GM19238 (cell line): ENCODE measurements at regions not wholly inside any gene's neighbourhood (a gene's known extent, or its start where the extent isn't known, plus 50 kb on each side); places are given as distances from the start of the nearest gene placed in this dataset.

Experiments used
- DNase-seq: peaks from one replicate; pipeline ENCODE4 v3.0.0; 2011; ENCODE audit warnings: low spot score; ENCODE audit not compliant: insufficient read length

DNA sequence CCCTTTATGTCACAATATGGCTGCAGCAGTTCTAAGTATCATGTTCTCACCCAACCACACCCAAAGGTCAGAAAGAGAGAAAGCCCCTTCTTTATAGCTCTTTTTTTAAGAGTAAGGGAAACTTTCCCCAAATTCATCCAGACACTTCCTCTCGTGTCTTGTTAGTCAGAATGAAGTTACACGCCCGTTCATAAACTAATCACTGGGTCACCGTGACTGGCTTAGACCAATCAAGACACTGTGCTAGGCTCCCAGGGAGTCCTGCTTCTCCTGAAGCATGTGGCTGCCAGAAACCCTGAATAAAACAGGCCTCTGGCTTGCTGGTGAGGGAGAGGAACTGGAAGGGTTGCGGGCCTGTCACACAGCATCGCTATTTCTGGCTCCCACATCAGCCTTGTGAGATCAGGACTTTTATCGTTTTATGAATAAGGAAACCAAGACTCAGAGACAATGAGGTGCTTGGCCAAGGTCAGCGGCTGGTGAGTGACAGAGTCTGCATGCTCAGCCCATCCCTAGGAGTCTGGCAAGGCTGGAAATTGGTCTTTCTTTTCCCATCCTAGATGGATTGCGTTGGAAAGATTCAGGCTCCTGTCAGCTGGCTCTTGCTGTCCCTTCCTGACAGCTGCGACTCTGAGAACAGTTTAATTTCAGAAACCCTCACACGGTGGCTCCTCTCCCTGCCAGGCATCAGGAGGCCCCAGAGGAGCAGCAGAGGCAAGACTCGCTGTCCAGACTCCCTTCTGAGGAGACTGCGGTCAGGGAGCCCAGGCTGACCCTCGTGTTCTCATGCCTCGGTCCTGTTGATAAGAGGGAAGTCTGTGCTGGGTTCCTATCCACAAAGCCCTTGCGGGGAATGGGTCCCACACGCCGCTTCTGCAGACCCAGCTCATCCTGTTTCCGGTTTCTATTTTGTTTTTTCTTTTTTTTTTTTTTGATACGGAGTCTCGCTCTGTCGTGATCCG, 104.5 kb upstream of the TAF1B start:
- DNase-seq: no peak

DNA sequence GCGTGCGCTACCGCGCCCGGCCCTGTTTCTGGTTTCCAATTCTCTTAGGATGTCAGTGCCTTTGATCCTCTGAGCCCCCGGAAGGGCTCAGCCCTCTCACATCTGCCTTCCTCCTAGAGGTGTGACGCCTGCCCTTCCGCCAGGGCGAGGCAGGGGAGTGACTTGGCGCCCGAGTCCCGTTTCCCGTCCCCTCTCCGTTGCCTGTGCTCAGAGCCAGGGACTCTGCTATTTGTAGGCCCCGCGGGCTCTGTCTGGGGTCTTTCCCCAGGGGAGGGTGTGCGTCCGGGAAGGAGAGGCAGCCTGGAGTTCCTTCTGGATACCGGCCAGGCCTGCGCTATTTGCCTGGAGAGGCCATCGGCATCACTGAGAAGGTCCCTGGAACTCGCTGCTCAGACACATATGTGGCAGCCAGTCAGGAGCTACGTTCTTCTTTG, 103.7 kb upstream of the TAF1B start:
- DNase-seq: peak; percentile 49

DNA sequence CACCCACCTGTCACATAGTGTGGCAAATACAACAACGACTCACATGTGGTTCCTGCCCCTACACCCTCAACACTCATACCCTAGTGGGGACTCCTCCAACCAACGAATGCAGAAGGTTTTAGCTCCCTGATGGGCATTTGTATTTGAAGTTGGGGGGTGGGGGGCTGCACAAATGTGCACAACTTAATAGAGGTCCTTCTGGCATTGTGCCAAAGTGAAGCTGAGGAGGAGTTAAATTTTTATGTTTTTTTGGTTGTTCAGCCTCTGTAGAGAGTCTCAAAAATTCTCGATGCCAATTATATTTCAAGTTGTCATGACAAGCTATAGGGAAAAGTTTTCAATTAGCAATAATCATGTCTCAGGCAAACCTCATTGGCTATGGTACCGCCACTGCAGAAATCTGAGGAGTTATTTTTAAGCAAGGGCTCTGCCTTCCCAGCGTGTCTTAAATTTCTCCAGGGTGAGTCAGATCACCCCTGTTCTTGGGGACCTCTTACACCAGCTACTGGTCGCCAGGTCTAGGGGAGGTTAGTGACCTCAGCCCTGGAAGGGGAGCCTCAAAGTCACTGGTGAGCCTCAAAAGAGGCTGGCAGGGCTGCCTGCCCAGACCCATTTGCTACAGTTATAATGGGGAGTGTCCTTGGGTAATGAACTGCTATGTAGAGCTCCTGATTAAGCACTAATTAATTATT, 102.7 kb upstream of the TAF1B start:
- no peak for DNase-seq

DNA sequence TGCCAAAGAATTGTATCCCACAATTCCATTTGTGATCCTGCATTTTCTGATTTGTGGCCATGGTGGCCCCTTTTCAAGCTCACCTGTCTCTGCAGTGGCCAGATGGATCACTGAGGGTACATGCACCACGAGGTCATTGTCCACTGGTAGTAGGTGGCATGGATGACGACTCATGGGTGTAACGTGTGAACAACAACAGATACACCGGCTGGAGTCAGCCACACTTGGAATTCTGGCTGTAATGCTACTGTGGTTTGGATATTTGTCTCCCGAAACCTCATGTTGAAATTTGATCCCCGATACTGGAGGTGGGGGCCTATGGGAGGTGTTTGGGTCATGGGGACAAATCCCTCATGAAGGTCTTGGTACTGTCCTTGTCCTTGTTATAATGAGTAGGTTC, 102.2 kb upstream of the TAF1B start:
- DNase-seq: no peak

DNA sequence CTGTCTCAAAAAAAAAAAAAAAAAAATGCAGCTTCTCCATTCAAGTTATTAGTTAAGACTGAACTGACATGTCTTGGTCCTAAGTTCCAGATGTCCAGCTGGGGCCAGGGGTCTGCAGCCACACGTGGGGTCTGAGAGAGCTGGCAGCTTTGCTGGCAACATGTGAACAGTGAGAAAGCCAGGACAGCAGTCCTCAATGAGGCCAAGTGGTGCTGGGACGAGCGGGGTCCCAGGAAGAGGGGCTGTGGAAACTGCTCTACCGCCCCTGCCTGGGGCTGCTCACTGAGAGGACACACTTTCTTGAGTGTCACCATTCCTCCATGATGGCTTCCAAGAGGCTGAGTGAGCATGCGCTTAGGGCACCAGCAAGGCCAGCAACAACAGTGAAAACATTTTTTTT, 100.7 kb upstream of the TAF1B start:
- DNase-seq: no peak

DNA sequence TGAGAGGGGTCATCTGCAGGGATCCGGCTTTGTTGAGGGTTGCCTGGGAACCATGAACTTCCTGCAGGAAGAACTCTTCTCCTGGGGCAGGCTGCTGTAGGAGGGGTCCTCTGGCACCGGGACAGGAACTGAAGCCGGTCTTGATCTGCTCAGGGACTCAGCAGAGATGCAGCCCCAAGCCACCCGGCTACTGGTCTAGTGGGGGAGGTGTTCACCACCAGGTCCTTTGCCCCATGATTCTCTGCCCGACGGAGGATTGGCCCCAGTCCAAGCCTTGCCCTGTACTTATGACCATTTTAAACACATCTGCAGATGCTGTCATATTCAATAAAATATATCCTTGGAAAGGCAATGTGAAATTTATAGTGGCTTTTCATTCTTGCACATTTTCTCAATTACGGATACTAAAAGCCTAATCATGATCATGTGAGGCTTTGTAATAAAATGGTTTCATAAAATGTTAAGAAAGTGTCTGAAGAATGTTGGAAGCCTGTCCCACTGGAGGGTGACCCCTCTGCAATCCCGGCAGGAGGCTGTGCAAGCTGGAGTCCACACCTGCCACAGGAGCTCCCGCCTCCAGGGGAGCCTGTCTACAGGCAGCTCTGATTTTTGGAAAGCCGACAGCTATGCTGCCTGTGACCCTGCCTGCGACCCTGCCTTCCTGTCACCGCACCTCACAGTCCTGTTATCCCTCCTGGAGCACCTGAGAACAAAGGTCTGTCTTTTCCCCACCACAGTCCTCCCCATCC, 98.8 kb upstream of the TAF1B start:
- DNase-seq: no peak

DNA sequence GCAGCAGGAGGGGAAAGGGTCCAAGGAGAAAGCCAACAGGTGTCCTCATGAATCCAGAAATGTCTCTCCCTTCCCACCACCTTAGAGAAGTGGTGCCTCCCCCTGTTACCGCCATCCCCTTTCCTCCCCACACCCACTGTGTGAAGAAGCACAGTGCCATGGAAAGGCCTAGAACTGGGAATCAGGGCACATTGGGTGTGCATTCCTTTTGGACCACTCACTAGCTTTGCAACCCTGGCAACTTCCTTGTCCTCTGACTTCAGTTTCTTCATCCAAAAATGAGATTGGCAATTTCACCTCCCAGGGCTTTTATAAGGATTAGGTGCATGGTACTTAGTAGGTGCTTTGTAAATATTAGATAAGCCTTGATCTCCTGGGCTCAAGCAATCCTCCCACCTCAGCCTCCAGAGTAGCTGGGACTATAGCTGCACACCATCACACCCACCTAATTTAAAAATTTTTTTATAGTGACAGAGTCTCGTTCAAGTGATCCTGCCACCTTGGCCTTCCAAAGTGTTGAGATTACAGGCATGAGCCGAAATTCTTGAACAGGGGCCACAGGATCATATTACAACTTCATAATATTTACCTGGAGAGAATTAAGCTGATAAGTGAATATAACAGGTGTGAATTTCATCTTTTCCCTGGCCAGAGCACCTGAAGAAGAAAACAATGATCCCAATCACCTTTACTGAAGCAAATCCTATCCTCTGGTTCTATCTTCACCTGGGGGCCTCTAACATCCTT, 97.9 kb upstream of the TAF1B start:
- DNase-seq: no peak

DNA sequence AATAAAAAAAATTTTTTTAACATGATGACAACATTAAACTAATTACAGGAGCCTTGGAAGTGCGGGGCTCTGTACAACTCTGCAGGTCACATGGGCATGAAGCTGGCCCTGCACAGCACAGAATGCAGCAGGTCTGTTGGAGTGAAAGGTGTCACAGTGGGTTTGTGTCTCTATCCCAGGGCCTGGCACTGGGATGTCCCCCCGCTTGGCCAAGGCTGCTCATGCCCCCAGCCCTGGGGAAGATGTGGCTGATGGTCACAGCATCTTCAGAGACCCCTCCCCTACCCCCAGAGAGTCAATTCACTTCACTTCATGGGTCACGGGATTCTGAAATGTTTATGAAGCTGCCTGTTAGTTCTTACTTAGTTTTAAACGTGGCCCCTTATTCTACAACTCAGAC, 95.9 kb upstream of the TAF1B start:
- no peak for DNase-seq

DNA sequence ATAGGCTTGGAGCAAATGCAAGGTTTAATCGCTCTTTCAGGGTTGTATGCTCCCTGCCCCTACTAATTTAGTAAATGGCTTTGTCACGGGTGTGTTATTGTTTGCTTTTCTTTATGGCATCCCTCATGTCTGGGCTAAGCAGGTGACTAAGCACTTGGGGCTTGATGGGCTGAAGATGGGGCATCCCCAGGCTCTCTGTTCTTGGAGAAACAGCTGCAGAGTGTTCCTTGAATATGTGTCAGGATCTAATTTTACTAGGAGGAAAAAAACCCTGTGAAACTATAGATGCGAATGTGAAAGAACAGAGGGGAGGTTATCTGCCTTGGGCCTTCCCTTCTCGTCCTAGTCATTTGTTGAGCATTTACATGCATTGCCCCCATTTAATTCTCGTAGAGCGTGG, 94.7 kb upstream of the TAF1B start:
- DNase-seq: no peak

DNA sequence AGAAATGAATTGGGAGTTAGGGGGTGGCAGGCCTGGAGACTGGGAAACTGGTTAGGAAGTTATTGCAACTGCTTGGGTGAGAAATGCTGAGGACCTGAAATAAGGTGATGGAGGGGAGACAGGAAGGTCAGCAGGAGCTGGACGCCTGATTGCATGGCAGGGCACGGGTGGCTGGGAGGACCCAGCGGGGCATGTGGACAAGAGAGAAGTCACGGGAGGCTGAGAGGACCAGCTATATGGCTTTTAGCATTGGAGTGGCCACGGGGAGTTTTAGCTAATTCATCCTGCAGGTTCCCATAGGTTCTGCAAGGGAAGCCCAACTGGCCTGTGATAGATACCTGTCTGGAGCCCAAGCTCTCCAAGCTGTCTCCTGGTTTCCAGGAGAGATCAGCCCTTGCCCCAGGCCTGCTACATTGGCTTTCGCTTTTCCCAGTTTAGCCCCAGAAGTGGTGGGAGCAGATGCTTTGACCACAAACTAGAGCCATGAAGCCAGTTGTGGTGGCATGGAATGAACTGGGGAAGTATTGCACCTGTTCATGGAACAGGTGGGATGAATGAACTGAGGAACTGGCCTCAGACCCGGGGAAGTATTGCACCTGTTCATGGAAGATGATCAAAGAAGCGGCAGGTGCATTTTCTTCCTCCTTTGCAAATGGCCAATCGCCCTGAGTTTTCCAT, 93.6 kb upstream of the TAF1B start:
- no peak for DNase-seq

DNA sequence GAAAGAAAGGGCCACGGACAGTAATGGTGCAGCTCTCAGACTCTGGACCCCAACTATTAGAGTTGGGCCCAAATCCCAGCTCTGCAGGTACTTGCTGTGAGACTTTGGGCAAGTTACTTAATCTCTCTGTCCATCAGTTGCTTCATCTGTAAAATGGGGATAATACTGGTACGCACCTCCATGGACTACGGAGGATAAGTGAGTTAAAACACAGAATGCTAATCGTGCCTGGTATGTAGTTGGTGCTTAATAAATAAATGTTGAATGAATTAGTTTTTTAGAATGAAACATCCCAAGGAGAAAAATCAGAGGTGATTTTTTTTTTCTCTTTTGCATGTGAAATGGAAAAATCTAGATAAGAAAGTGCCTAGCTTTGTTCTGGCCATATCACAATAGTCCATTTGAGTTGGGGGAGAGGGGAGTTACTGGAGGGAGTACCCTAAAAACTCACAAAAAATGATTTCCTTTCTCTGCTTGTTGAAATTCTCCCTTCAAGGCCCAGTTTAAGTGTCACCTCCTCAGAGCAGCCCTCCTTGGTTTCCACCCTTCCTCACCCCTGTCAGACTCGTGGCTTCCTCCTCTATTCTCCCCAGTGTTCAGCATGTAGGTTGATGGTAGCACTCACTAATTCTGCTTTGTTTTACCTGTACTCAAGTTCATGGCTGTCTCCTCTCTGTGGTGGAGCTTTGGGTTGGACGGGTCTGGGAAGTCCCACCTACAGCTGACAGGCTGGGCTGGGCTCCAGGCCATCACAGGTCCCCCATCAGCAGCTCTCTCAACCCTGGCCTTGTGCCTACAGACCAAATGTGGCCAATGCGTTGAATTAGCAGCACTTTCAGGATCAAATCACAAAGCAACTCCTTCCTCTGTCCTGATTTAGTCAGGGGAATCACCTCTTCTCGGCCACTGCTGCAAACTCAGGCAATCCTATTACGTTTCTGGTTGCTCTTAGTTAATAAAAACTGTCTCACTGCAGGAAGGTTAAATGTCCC, 92.8 kb upstream of the TAF1B start:
- DNase-seq: no peak

DNA sequence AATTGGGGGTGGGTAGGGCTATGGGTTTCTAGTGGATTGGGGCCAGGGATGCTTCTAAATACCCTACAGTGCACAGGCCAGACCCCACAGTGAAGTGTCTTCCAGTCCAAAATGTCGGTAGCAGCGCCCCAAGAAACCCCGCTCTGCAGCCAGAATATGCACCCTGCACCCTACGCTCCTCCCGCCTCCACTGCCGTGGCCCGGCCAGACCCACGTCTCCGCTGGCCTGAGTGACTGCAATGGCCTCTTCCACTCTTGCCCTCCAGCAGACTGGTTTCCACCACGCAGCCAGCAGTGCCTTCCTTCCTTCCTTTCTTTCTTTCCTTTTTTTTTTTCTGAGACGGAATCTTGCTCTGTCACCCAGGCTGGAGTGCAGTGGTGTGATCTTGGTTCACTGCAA, 91.4 kb upstream of the TAF1B start:
- no peak for DNase-seq

DNA sequence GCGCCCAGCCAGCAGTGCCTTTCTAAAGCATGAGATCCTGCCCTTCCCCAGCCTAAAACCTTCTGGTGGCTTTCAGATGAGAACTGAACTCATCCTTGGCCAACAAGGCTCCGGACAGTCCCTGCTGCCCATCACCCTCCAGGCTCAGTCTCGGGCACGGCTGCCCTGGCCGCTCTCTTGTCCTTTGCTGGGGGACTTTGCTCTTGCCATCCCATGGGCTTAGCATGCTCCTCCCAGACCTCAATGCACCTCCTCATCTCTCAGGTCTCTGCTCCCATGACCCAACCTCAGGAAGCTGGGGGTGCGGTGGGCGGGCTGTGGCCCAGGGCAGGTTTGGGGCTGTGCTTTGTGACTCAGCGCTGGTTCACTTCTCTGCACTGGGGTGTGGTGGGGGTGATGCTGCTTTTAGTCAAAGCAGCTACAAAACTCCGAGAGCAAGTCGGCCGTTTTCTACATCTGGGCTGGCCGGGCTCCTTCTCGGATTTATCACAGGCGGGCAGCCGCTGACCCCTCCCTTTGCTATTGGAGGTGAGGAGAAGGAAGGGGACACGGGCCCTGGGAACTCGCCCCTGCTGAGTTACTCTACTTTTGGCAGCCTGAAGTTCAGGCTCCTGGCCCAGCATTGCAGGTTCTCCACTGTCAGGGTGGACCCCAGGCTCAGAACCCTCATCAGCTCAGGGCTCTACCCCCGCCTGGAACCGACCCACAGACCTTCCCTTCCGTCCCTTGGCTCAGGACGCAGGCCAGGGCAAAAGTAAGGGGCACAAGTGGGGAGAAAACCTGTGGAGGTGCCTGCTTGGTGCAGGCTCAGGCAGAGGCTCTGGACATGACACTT, 90.6 kb upstream of the TAF1B start:
- no peak for DNase-seq

DNA sequence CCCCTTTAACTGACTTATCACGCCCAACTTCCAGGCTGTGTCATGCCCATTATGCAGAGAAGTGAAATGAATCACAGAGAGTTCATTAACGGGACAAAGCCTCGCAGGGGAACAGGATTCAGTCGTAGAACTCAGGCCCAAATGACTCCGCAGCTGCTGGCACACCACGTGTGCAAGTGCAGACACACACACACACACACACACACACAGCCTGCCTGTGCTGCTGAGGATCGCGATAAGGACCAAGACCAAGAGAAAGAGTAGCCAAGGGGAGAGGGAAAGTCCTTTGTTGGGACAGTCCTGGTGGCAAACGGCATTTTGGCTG, 90.0 kb upstream of the TAF1B start:
- DNase-seq: no peak

DNA sequence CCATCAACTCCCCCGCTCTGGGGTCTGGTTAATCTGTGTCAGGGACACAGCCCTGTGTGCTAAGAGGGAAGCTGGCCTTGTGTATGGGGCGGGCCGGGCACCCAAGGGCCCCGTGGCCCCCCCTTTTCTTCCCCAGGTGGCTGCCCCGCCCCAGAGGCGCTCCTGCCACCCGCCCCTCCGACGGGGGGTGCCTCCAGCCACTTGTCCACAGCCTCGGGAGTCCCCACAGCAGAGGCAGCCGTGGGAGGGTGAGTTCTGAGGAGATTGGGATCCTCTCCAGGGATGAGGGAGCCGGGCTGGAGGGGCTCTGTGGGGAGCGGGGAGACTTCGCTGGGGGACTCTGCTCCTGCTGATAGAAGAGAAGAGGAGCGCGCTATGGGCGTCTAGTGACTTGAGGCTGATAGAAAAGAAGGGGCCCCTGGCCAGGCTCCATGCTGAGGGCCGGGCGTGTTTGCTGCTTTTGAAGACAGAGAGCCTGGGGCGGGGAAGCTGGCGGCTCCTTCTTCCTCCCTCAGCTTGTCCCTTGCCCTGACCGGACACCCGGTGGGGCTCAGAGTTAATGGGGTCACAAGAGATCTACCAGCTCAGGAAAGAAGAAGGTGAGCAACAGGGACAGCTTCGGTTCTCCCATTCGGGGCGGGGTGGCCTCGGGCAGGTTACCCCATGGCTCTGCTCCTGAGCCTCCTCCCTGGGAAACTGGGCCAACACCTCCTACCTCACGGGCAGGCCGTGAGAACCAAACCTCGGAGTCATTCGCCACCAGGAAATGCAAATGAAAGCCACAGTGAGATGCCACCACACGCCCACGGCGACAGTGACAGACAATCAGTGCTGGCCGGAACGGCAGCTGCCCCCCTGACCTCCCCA, 89.4 kb upstream of the TAF1B start:
- DNase-seq: no peak

DNA sequence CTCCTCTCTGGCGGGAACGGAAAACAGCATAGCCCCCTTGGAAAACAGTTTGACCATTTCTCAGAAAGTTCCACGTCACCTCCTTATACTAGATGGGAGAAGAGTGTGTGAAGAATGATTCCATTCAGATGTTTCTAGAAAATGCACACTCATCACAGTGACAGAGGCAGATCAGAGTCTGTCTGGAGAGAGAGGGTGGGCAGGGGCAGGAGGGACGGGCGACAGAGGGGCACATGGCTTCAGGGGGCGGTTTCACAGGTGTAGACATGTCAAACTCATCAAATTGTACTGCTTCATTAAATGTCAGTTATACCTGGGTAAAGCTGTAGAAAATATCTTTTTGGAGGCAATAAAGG, 88.8 kb upstream of the TAF1B start:
- no peak for DNase-seq

DNA sequence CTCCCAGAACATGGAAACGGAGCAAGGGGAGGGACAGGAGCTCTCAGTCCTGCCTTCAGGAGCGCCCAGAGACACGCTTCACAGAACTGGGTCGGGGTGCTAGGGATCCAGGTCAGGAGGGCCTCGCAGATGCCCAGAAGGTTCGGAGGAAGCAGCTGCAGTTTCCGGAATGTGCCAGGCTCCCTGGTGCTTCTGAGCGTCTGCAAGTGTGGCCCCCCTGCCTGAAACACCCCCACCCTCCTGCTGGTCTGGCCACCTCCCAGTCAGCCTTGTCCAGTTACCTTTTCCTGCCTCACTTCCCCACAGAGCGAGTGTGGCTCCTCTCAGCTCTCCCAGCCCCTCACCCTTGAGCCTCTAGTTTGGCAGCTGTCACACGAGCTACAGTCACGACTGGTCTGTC, 88.3 kb upstream of the TAF1B start:
- no peak for DNase-seq

DNA sequence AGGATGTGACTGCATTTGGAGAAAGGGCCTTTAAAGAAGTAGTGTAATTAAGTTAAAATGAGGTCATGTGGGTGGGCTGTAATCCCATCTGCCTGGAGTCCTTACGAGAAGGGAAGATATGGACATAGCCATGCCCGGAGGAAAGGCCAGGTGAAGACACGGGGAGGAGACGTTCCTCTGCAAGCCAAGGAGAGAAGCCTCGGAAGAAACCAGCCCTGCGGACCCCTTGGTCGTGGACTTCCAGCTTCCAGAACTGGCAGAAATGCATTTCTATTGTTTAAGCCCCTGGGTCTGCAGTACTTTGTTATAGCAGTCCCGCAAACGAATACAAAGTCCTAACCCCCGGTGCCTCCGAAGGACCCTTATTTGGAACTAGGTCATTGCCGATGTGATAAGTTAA, 87.6 kb upstream of the TAF1B start:
- no peak for DNase-seq
